22Rv1 (cell line): ENCODE measurements at regions not wholly inside any gene's neighbourhood (a gene's known extent, or its start where the extent isn't known, plus 50 kb on each side); places are given as distances from the start of the nearest gene placed in this dataset.

ENCODE experiments used
- CTCF ChIP-seq: fragments of 450-650 bp; IDR thresholded peaks from 2 replicates; pipeline ENCODE4 v1.5.1; 2017; ENCODE audit warnings: mild to moderate bottlenecking
- ZFX ChIP-seq: fragments of 450-650 bp; IDR thresholded peaks from 2 replicates; pipeline ENCODE4 v1.6.1; 2017; ENCODE audit warnings: antibody characterized with exemption, borderline replicate concordance

- TF ChIP-seq CTCF (no peak), ZFX (no peak)
Observed at GRCh38 chr12:97274386-97274785, 188.2 kb upstream of the RMST start.
